Esophagus muscularis mucosa (tissue), 3 donors: ENCODE measurements at regions not wholly inside any gene's neighbourhood (a gene's known extent, or its start where the extent isn't known, plus 50 kb on each side); places are given as distances from the start of the nearest gene placed in this dataset.

Experiments
- POLR2AphosphoS5 ChIP-seq, 2 donors: sonication (generic); formaldehyde crosslinking; IDR thresholded peaks; one replicate each; pipeline ENCODE4 v1.6.1; 2017; ENCODE audit warnings: antibody characterized with exemption in 2 of 2
- TF ChIP-seq, protein P1 (sequence below), 3 experiments: fragments of 200-600 bp in 2 of 3; fragments of 450-650 bp in 1 of 3; sonication (generic) in 2 of 3; IDR thresholded peaks; one replicate each; pipeline ENCODE4 v1.5.1; 2017 to 2019; ENCODE audit warnings: antibody characterized with exemption in 3 of 3, mild to moderate bottlenecking in 2 of 3, moderate library complexity in 1 of 3

DNA sequence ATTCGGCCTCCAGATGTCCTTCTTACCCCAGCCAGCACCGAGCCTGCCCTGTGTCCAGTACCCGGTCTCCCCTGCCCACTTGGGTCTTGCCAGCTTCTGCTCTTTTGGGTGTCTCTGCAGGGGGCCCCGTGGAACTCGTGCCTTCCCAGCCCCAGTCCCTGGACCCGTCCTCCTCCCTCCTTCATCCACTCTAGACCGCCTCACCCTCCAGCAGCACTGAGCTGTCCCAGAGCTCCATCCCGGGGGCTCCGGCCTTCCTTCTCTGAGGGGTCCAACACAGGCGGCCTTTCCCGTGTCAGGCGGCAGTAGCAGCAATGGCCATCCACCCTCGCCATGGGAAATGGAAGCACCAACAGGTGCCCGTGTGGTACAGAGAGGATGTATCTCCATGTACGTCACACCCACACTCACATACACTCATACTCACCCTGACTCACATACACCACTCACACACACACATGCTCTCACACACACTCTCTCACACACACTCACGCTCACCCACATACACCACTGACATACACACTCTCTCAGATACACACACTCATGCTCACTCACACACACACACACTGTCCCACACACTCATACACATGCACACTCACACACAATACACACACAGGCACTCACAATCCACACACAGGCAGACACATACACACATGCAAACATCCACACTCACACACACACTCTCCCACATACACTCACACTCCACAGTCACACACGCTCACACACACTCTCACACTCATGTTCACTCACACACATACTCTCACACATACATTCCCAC, 827.5 kb upstream of the SALL3 start:
- TF ChIP-seq, protein P1, sequence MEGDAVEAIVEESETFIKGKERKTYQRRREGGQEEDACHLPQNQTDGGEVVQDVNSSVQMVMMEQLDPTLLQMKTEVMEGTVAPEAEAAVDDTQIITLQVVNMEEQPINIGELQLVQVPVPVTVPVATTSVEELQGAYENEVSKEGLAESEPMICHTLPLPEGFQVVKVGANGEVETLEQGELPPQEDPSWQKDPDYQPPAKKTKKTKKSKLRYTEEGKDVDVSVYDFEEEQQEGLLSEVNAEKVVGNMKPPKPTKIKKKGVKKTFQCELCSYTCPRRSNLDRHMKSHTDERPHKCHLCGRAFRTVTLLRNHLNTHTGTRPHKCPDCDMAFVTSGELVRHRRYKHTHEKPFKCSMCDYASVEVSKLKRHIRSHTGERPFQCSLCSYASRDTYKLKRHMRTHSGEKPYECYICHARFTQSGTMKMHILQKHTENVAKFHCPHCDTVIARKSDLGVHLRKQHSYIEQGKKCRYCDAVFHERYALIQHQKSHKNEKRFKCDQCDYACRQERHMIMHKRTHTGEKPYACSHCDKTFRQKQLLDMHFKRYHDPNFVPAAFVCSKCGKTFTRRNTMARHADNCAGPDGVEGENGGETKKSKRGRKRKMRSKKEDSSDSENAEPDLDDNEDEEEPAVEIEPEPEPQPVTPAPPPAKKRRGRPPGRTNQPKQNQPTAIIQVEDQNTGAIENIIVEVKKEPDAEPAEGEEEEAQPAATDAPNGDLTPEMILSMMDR (IDR thresholded peaks at IDR 0.05), result no peak
- no peak for TF ChIP-seq POLR2AphosphoS5 (IDR thresholded peaks at IDR 0.05)
